ENCODE measurements at regions not wholly inside any gene's neighbourhood (a gene's known extent, or its start where the extent isn't known, plus 50 kb on each side); places are given as distances from the start of the nearest gene placed in this dataset.

GRCh38 chr2:107009275-107009674 lies 123.3 kb upstream of the ST6GAL2 start:
- ChIA-PET POLR2A (no interaction called here), CTCF (no interaction called here)
- H4K20me1 ChIP-seq (ENCODE audit: control insufficient read depth, insufficient read depth, low read length, poor library complexity, severe bottlenecking): no peaks in the 10 kb centered on the region
- H3K36me3 ChIP-seq (replicated peaks in 1 of 2; ENCODE audit: control extremely low read depth in 1 of 2, control insufficient read depth in 1 of 2, extremely low read depth in 1 of 2, insufficient read depth in 2 of 2, low read length in 1 of 2): no peaks in the 10 kb centered on the region
- no peak overlapping the region for H3K4me2 ChIP-seq (replicated peaks; ENCODE audit: low read depth, low read length, poor library complexity, severe bottlenecking)
- no peaks in the 10 kb centered on the region for H3K27me3 Mint-ChIP-seq
- no CpG with 5 or more reads among the region's 3 CpGs for WGBS (ENCODE audit: insufficient coverage)
- DNase-seq: no peak
- intact Hi-C loops (cut with micrococcal nuclease): no loop called here
- no peak overlapping the region for H3K9ac ChIP-seq (ENCODE audit: low read length)
- H3K27ac Mint-ChIP-seq: no peak overlapping the region
- no peaks in the 10 kb centered on the region for H3K27me3 ChIP-seq (replicated peaks in 1 of 4; ENCODE audit: control extremely low read depth in 1 of 4, control insufficient read depth in 3 of 4, insufficient read depth in 4 of 4, low read length in 3 of 4)
- H3K79me2 ChIP-seq (ENCODE audit: control insufficient read depth, insufficient read depth, low read length): no peaks in the 10 kb centered on the region
- H3K9me3 ChIP-seq (ENCODE audit: control extremely low read depth in 1 of 3, control insufficient read depth in 2 of 3, insufficient read depth in 1 of 3, low read length in 2 of 3): peaks cover 0 to 7% (median 0%) of the 10 kb centered on the region in 3 donors
- no peaks in the 10 kb centered on the region for H3K4me1 Mint-ChIP-seq
- no peak overlapping the region for H3K4me3 Mint-ChIP-seq
- ATAC-seq (ENCODE audit: low read depth): no peak
- H2AFZ ChIP-seq (ENCODE audit: insufficient read depth, low read depth, low read length, poor library complexity, severe bottlenecking): no peak overlapping the region
- H3K4me1 ChIP-seq (ENCODE audit: control insufficient read depth in 2 of 2, insufficient read depth in 2 of 2, low read length in 2 of 2): no peaks in the 10 kb centered on the region
- peaks cover 4% of the 10 kb centered on the region for H3K9me3 Mint-ChIP-seq (ENCODE audit: insufficient read depth)
- no peak overlapping the region for H3K27ac ChIP-seq (ENCODE audit: low read length in 2 of 2)
- TF ChIP-seq EZH2 (IDR thresholded peaks at IDR 0.05; ENCODE audit: borderline replicate concordance, insufficient read depth, low read depth, low read length, poor library complexity, severe bottlenecking) (no peak), CTCF (IDR thresholded peaks at IDR 0.05) (no peak)
- no peak overlapping the region for H3K4me3 ChIP-seq (ENCODE audit: control extremely low read depth in 1 of 5, extremely low read depth in 1 of 5, insufficient read depth in 1 of 5, low read depth in 2 of 5, low read length in 4 of 5)

GRCh38 chr2:107012714-107013306 lies 126.8 kb upstream of the ST6GAL2 start:
- no peak overlapping the region for H3K4me2 ChIP-seq (replicated peaks; ENCODE audit: low read depth, low read length, poor library complexity, severe bottlenecking)
- TF ChIP-seq CTCF (IDR thresholded peaks at IDR 0.05) (no peak), EZH2 (IDR thresholded peaks at IDR 0.05; ENCODE audit: borderline replicate concordance, insufficient read depth, low read depth, low read length, poor library complexity, severe bottlenecking) (no peak)
- H3K9me3 Mint-ChIP-seq (ENCODE audit: insufficient read depth): no peaks in the 10 kb centered on the region
- no peaks in the 10 kb centered on the region for H3K36me3 ChIP-seq (replicated peaks in 1 of 2; ENCODE audit: control extremely low read depth in 1 of 2, control insufficient read depth in 1 of 2, extremely low read depth in 1 of 2, insufficient read depth in 2 of 2, low read length in 1 of 2)
- 100% methylated on average over 1 of the region's 5 CpGs for WGBS (ENCODE audit: insufficient coverage)
- H3K9me3 ChIP-seq (ENCODE audit: control extremely low read depth in 1 of 3, control insufficient read depth in 2 of 3, insufficient read depth in 1 of 3, low read length in 2 of 3): peaks cover 0 to 4% (median 0%) of the 10 kb centered on the region in 3 donors
- no peaks in the 10 kb centered on the region for H3K27me3 ChIP-seq (replicated peaks in 1 of 4; ENCODE audit: control extremely low read depth in 1 of 4, control insufficient read depth in 3 of 4, insufficient read depth in 4 of 4, low read length in 3 of 4)
- H2AFZ ChIP-seq (ENCODE audit: insufficient read depth, low read depth, low read length, poor library complexity, severe bottlenecking): no peak overlapping the region
- DNase-seq (no peak), ATAC-seq (ENCODE audit: low read depth) (no peak)
- H3K4me1 Mint-ChIP-seq: no peaks in the 10 kb centered on the region
- H3K4me3 ChIP-seq (ENCODE audit: control extremely low read depth in 1 of 5, extremely low read depth in 1 of 5, insufficient read depth in 1 of 5, low read depth in 2 of 5, low read length in 4 of 5): no peak overlapping the region
- no peaks in the 10 kb centered on the region for H3K4me1 ChIP-seq (ENCODE audit: control insufficient read depth in 2 of 2, insufficient read depth in 2 of 2, low read length in 2 of 2)
- H3K4me3 Mint-ChIP-seq: no peak overlapping the region
- H3K79me2 ChIP-seq (ENCODE audit: control insufficient read depth, insufficient read depth, low read length): no peaks in the 10 kb centered on the region
- H3K27me3 Mint-ChIP-seq: no peaks in the 10 kb centered on the region
- no peak overlapping the region for H3K9ac ChIP-seq (ENCODE audit: low read length)
- no peak overlapping the region for H3K27ac Mint-ChIP-seq
- no peak overlapping the region for H3K27ac ChIP-seq (ENCODE audit: low read length in 2 of 2)
- intact Hi-C loops (cut with micrococcal nuclease): no loop called here
- POLR2A ChIA-PET: no interaction called here
- no peaks in the 10 kb centered on the region for H4K20me1 ChIP-seq (ENCODE audit: control insufficient read depth, insufficient read depth, low read length, poor library complexity, severe bottlenecking)
- CTCF ChIA-PET: no interaction called here

Measured in B cell (primary cell).